Suprapubic skin (tissue), 3 donors: ENCODE measurements at regions not wholly inside any gene's neighbourhood (a gene's known extent, or its start where the extent isn't known, plus 50 kb on each side); places are given as distances from the start of the nearest gene placed in this dataset.

Experiments used
- POLR2AphosphoS5 ChIP-seq, 3 donors: sonication (generic); formaldehyde crosslinking; IDR thresholded peaks; one replicate each; pipeline ENCODE4 v1.6.1; 2017; ENCODE audit warnings: antibody characterized with exemption in 3 of 3
- TF ChIP-seq, protein P1 (sequence below), 2 donors: fragments of 200-600 bp in 1 of 2; fragments of 450-650 bp in 1 of 2; sonication (generic) in 1 of 2; IDR thresholded peaks; one replicate each; pipeline ENCODE4 v1.5.1; 2016 to 2019; ENCODE audit warnings: antibody characterized with exemption in 2 of 2, mild to moderate bottlenecking in 1 of 2, moderate library complexity in 1 of 2

DNA sequence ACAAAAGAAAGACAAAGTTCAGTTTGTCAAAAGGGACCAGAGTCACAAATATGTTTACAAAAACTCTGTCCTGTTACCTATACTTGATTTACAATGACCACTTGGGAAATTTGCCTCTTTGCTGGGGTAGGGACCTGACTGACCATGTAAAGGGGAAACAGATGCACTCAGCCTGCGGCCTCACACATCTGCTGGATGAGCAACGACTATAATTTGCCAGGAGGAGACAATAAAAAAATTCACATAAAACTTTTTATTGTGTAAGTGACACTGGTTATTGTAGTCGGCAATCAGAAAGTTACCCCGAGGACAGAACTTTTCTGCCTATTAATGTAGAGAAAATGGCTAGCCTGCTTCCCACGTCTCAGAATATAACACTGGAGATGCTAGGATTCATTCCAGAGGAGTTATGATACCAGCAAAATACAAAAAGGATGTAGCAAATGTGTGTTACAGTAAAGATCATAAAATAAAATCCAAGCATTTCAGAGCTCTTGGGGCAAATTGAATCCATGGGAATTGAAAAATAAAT lies 415.4 kb upstream of the SPTLC3 start:
- TF ChIP-seq POLR2AphosphoS5 (IDR thresholded peaks at IDR 0.05), result no peak
- TF ChIP-seq, protein P1, sequence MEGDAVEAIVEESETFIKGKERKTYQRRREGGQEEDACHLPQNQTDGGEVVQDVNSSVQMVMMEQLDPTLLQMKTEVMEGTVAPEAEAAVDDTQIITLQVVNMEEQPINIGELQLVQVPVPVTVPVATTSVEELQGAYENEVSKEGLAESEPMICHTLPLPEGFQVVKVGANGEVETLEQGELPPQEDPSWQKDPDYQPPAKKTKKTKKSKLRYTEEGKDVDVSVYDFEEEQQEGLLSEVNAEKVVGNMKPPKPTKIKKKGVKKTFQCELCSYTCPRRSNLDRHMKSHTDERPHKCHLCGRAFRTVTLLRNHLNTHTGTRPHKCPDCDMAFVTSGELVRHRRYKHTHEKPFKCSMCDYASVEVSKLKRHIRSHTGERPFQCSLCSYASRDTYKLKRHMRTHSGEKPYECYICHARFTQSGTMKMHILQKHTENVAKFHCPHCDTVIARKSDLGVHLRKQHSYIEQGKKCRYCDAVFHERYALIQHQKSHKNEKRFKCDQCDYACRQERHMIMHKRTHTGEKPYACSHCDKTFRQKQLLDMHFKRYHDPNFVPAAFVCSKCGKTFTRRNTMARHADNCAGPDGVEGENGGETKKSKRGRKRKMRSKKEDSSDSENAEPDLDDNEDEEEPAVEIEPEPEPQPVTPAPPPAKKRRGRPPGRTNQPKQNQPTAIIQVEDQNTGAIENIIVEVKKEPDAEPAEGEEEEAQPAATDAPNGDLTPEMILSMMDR (IDR thresholded peaks at IDR 0.05), result no peak
